Fibroblast of villous mesenchyme (primary cell): ENCODE measurements at regions not wholly inside any gene's neighbourhood (a gene's known extent, or its start where the extent isn't known, plus 50 kb on each side); places are given as distances from the start of the nearest gene placed in this dataset.

Experiments used
- DNase-seq: peaks from one replicate; pipeline ENCODE4 v3.0.0-alpha.2; 2010; ENCODE audit warnings: low read depth
- H3K4me3 ChIP-seq: 2 replicates; pipeline ENCODE4 v1.5.1; 2011; ENCODE audit warnings: low read depth, mild to moderate bottlenecking, low read length
- TF ChIP-seq, protein P1 (sequence below): IDR thresholded peaks from 2 replicates; pipeline ENCODE4 v1.5.1; 2012; ENCODE audit warnings: low read depth, mild to moderate bottlenecking, low read length; ENCODE audit not compliant: insufficient read depth

DNA sequence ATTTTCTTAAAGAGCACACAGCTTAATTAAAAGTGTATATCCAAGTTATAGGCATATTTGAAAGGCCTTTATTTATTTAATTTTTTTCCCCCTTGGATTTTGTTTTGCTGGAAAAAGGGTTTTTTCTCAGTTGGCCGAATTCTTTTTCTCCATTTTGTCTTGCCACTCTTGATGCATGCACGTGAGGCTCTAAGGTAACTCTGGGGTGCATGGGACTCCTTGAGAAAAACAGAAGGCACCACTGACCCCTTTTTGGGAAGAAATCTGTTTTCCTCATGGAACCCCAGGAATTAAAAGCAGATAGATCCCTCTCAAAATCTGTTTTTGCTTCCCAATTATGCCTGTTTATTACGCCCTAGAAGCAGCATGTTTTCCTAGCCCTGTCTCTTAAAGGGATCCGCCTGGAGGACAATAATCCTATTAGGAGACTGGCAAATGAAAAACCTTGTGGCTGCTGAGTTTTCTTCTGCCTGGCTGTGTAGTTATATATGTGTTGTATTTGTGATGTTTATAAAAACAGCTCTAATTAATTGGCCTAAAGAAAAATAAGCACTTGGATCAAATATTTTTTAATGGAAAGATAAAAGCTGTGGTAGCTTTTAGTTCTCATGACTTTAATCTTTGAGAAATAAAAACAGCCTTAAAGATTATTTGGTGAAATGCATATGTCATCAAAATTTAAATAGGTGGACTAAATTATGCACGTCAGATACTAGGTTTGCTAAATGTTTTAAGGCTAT lies 435.1 kb upstream of the CDH9 start:
- DNase-seq = no peak
- TF ChIP-seq, protein P1, sequence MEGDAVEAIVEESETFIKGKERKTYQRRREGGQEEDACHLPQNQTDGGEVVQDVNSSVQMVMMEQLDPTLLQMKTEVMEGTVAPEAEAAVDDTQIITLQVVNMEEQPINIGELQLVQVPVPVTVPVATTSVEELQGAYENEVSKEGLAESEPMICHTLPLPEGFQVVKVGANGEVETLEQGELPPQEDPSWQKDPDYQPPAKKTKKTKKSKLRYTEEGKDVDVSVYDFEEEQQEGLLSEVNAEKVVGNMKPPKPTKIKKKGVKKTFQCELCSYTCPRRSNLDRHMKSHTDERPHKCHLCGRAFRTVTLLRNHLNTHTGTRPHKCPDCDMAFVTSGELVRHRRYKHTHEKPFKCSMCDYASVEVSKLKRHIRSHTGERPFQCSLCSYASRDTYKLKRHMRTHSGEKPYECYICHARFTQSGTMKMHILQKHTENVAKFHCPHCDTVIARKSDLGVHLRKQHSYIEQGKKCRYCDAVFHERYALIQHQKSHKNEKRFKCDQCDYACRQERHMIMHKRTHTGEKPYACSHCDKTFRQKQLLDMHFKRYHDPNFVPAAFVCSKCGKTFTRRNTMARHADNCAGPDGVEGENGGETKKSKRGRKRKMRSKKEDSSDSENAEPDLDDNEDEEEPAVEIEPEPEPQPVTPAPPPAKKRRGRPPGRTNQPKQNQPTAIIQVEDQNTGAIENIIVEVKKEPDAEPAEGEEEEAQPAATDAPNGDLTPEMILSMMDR = no peak
- peak overlapping the region; percentile 43 for H3K4me3 ChIP-seq

- DNase-seq = peak; percentile 40
- TF ChIP-seq, protein P1 = no peak
- H3K4me3 ChIP-seq = peak overlapping the region; percentile 43
These were observed 434.5 kb upstream of the CDH9 start for GRCh38 chr5:27472871-27473270.

- DNase-seq = peak; percentile 39
- TF ChIP-seq, protein P1 = no peak
- peak overlapping the region; percentile 43 for H3K4me3 ChIP-seq
These were observed 433.8 kb upstream of the CDH9 start for GRCh38 chr5:27472000-27472763.

DNA sequence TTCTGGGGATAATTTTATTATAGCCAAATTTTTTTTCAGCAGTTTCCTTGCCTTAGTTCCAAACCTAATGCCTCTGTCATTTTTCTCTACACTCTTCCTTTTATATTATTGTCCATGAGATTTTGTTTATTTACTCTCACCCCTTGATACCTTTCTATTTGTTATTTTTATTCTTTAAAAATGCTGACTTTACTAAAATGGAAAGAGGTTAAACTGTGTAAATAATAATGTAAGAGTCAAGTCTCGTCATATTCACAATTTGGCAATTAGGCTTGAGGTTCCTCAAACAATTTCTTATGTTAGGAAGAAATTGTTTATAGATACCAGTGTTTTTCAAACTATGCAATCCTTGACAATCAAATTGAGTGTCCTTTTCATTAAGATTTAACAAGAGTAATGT lies 428.6 kb upstream of the CDH9 start:
- no peak overlapping the region for H3K4me3 ChIP-seq
- DNase-seq = no peak
- TF ChIP-seq, protein P1 = no peak

DNA sequence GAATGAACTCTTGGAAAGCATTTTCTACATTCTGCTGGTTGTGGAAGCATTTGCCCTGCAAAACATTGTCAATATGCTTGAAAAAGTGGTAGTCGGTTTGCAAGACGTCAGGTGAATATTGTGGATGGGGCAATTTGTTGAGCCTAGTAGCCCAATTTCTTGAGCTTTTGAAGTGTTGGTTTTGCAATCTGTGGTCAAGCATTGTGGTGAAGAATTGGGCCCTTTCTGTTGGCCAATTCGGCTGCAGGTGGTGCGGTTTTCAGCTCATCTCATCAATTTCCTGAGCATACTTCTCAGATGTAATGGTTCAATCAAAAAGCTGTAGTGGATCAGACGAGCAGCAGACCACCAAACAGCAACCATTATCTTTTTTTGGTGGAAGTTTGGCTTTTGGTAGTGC lies 426.8 kb upstream of the CDH9 start:
- TF ChIP-seq, protein P1 = no peak
- no peak for DNase-seq
- H3K4me3 ChIP-seq = no peak overlapping the region

DNA sequence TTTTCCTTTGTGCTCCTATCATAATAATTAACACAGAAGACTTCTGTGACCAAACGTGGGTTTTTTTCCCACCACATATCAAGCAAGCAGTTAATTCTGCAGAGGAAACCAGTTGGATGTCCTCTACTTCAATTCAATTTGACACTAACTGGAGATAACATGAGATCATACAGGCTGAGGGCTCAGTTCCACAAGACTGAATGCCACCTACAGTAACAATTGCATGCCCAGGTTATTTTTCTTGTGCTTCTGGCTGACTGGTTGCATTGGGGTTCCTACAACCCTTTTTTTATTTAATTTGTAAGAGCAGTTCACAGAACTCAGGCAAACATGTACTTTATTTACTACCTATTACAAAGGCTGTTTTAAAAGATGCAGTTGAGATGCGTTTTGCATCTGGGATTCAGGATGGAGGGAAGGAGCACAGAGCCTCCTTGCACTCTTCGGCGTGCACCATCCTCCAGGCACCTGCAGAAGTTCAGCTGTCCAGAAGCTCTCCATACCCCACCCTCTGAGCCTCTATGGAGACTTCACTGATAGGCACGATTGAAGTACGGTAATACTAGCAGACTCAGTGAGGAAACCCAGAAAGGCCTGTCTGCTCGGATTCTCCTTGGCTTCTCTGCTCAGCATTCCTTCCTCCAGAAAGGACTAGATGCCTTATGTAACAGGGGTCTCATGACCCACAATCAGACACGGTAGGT lies 425.2 kb upstream of the CDH9 start:
- no peak overlapping the region for H3K4me3 ChIP-seq
- DNase-seq = no peak
- TF ChIP-seq, protein P1 = no peak
